Neural progenitor cell (in vitro differentiated cells): ENCODE measurements at regions not wholly inside any gene's neighbourhood (a gene's known extent, or its start where the extent isn't known, plus 50 kb on each side); places are given as distances from the start of the nearest gene placed in this dataset.

ENCODE experiments used
- EZH2phosphoT487 ChIP-seq: fragments of 200-600 bp; sonication (generic); IDR thresholded peaks from 2 replicates; pipeline ENCODE4 v1.6.1; 2017; ENCODE audit warnings: antibody characterized with exemption
- TF ChIP-seq, protein P1 (sequence below): fragments of 200-600 bp; sonication (generic); IDR thresholded peaks from 2 replicates; pipeline ENCODE4 v1.5.1; 2017; ENCODE audit warnings: antibody characterized with exemption, mild to moderate bottlenecking

DNA sequence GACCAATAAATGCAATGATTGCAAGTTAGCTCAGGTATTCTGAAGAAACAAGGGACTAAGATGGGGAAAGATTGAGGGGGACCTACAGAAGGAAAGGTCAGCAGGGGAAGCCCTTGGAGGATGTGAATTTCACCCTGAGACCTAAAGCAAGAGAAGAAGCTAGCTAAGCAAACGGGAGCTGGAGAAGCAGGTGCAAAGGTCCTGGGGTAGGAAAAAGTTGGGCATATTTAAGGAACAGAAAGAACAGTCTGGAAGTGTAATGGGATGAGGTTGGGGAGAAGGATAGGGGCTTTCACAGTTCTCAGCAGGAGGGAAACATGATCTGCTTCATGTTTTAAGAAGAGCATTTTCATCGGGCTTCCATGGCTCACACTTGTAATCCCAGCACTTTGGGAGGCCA is 89.7 kb upstream of the SLC45A1 start:
- TF ChIP-seq, protein P1, sequence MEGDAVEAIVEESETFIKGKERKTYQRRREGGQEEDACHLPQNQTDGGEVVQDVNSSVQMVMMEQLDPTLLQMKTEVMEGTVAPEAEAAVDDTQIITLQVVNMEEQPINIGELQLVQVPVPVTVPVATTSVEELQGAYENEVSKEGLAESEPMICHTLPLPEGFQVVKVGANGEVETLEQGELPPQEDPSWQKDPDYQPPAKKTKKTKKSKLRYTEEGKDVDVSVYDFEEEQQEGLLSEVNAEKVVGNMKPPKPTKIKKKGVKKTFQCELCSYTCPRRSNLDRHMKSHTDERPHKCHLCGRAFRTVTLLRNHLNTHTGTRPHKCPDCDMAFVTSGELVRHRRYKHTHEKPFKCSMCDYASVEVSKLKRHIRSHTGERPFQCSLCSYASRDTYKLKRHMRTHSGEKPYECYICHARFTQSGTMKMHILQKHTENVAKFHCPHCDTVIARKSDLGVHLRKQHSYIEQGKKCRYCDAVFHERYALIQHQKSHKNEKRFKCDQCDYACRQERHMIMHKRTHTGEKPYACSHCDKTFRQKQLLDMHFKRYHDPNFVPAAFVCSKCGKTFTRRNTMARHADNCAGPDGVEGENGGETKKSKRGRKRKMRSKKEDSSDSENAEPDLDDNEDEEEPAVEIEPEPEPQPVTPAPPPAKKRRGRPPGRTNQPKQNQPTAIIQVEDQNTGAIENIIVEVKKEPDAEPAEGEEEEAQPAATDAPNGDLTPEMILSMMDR, result no peak
- TF ChIP-seq EZH2phosphoT487, result no peak
